ENCODE measurements at regions not wholly inside any gene's neighbourhood (a gene's known extent, or its start where the extent isn't known, plus 50 kb on each side); places are given as distances from the start of the nearest gene placed in this dataset.

- TF ChIP-seq, protein P1, sequence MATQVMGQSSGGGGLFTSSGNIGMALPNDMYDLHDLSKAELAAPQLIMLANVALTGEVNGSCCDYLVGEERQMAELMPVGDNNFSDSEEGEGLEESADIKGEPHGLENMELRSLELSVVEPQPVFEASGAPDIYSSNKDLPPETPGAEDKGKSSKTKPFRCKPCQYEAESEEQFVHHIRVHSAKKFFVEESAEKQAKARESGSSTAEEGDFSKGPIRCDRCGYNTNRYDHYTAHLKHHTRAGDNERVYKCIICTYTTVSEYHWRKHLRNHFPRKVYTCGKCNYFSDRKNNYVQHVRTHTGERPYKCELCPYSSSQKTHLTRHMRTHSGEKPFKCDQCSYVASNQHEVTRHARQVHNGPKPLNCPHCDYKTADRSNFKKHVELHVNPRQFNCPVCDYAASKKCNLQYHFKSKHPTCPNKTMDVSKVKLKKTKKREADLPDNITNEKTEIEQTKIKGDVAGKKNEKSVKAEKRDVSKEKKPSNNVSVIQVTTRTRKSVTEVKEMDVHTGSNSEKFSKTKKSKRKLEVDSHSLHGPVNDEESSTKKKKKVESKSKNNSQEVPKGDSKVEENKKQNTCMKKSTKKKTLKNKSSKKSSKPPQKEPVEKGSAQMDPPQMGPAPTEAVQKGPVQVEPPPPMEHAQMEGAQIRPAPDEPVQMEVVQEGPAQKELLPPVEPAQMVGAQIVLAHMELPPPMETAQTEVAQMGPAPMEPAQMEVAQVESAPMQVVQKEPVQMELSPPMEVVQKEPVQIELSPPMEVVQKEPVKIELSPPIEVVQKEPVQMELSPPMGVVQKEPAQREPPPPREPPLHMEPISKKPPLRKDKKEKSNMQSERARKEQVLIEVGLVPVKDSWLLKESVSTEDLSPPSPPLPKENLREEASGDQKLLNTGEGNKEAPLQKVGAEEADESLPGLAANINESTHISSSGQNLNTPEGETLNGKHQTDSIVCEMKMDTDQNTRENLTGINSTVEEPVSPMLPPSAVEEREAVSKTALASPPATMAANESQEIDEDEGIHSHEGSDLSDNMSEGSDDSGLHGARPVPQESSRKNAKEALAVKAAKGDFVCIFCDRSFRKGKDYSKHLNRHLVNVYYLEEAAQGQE (IDR thresholded peaks at IDR 0.05; ENCODE audit: low read depth) = no peak
- TF ChIP-seq YY1 (IDR thresholded peaks at IDR 0.05; ENCODE audit: extremely low read depth, insufficient replicate concordance, low read depth, low read length) (no peak), CBX3 (IDR thresholded peaks at IDR 0.05; ENCODE audit: low read depth) (no peak), ZFX (IDR thresholded peaks at IDR 0.05) (no peak), ELF1 (IDR thresholded peaks at IDR 0.05; ENCODE audit: borderline replicate concordance, low read depth) (no peak)
Observed at GRCh38 chr6:138695193-138695592, 78.4 kb upstream of the CCDC28A start (continued).

- ChIA-PET CTCF (no interaction called here), POLR2A (no interaction called here)
Observed at GRCh38 chr6:138714493-138714892, 59.1 kb upstream of the CCDC28A start.

More at GRCh38 chr6:138714493-138714892, 59.1 kb upstream of the CCDC28A start:
- no peaks in the 10 kb centered on the region for H3K79me2 ChIP-seq (ENCODE audit: insufficient read depth, low read length)
- DNase-seq (ENCODE audit: low read depth, low spot score) (no peak), ATAC-seq (no peak)
- no peaks in the 10 kb centered on the region for H3K27me3 ChIP-seq (ENCODE audit: insufficient read depth, low read length)
- no peaks in the 10 kb centered on the region for H3K4me1 ChIP-seq (ENCODE audit: control insufficient read depth in 1 of 2, insufficient read depth in 2 of 2, low read length in 2 of 2)
- H3K4me2 ChIP-seq (ENCODE audit: low read length) = no peak overlapping the region
- no peak overlapping the region for H3K9ac ChIP-seq (ENCODE audit: low read length)
- H4K20me1 ChIP-seq (ENCODE audit: insufficient read depth) = no peaks in the 10 kb centered on the region
- intact Hi-C loops (cut with micrococcal nuclease) = no loop called here
- BruUV-seq (replicated peaks) = no TSS peak
- TF ChIP-seq SRF (IDR thresholded peaks at IDR 0.05; ENCODE audit: low read depth) = no peak
- TF ChIP-seq ELF1 (IDR thresholded peaks at IDR 0.05; ENCODE audit: borderline replicate concordance, low read depth) = no peak
- TF ChIP-seq RAD21 (IDR thresholded peaks at IDR 0.05; ENCODE audit: low read depth) = no peak
- no peak for TF ChIP-seq EZH2phosphoT487 (IDR thresholded peaks at IDR 0.05; ENCODE audit: borderline replicate concordance)
- no peak for TF ChIP-seq ATF3 (IDR thresholded peaks at IDR 0.05)
- TF ChIP-seq YY1 (IDR thresholded peaks at IDR 0.05; ENCODE audit: extremely low read depth, insufficient replicate concordance, low read depth, low read length) = no peak
- TF ChIP-seq, protein P2, sequence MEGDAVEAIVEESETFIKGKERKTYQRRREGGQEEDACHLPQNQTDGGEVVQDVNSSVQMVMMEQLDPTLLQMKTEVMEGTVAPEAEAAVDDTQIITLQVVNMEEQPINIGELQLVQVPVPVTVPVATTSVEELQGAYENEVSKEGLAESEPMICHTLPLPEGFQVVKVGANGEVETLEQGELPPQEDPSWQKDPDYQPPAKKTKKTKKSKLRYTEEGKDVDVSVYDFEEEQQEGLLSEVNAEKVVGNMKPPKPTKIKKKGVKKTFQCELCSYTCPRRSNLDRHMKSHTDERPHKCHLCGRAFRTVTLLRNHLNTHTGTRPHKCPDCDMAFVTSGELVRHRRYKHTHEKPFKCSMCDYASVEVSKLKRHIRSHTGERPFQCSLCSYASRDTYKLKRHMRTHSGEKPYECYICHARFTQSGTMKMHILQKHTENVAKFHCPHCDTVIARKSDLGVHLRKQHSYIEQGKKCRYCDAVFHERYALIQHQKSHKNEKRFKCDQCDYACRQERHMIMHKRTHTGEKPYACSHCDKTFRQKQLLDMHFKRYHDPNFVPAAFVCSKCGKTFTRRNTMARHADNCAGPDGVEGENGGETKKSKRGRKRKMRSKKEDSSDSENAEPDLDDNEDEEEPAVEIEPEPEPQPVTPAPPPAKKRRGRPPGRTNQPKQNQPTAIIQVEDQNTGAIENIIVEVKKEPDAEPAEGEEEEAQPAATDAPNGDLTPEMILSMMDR (IDR thresholded peaks at IDR 0.05 in 2 of 3, conservative IDR thresholded peaks at IDR 0.05 in 1 of 3; ENCODE audit: borderline replicate concordance in 1 of 3, insufficient read depth in 1 of 3, low read depth in 2 of 3, low read length in 2 of 3) = no peak
- H2AFZ ChIP-seq (ENCODE audit: low read depth, low read length, poor library complexity, severe bottlenecking) = no peak overlapping the region
- no peaks in the 10 kb centered on the region for H3K9me2 ChIP-seq (ENCODE audit: insufficient read depth)
- H3K27ac ChIP-seq (ENCODE audit: low read depth, low read length) = no peak overlapping the region
- RAD21 ChIA-PET (ENCODE audit: low non-redundant PET in 1 of 2, low total read pairs in 2 of 2, uncharacterized antibody in 2 of 2, unreplicated experiment in 2 of 2) = no interaction called here
- H3K9me3 ChIP-seq (ENCODE audit: control insufficient read depth in 1 of 2, insufficient read depth in 1 of 2, low read depth in 1 of 2, low read length in 2 of 2) = no peaks in the 10 kb centered on the region
- no peaks in the 10 kb centered on the region for H3K36me3 ChIP-seq (ENCODE audit: control insufficient read depth in 1 of 2, insufficient read depth in 2 of 2, low read length in 2 of 2)
- no peak overlapping the region for H3K4me3 ChIP-seq (replicated peaks in 1 of 2; ENCODE audit: low read depth in 1 of 2, low read length in 2 of 2)
